Neural progenitor cell (in vitro differentiated cells): ENCODE measurements at regions not wholly inside any gene's neighbourhood (a gene's known extent, or its start where the extent isn't known, plus 50 kb on each side); places are given as distances from the start of the nearest gene placed in this dataset.
"Not testable (repeated sequence)": the region's sequence is repeated elsewhere in the genome, so short reads cannot be mapped to it uniquely, and the experiment has no call there.

Experiments
- CTCF ChIP-seq: fragments of 200-600 bp; sonication (generic); IDR thresholded peaks from 2 replicates; pipeline ENCODE4 v1.5.1; 2017; ENCODE audit warnings: antibody characterized with exemption, mild to moderate bottlenecking
- EZH2 ChIP-seq: fragments of 200-600 bp; sonication (generic); IDR thresholded peaks from 2 replicates; pipeline ENCODE4 v1.6.1; 2017; ENCODE audit warnings: antibody characterized with exemption, mild to moderate bottlenecking, moderate library complexity

- TF ChIP-seq CTCF, EZH2: not testable (repeated sequence)
Observed at GRCh38 chr1:85520826-85521820, 56.2 kb upstream of the DDAH1 start.
